HL-60 (cell line): ENCODE measurements at regions not wholly inside any gene's neighbourhood (a gene's known extent, or its start where the extent isn't known, plus 50 kb on each side); places are given as distances from the start of the nearest gene placed in this dataset.

Source experiments
- DNase-seq, 2 experiments: peaks; one replicate each; pipeline ENCODE4 v3.0.0-alpha.2; 2010 to 2020; ENCODE audit warnings: low read depth in 1 of 2, low spot score in 1 of 2
- H3K27ac ChIP-seq: fragments of 250-450 bp; sonication (Bioruptor Pico); replicated peaks from 2 replicates; pipeline ENCODE4 v1.5.1; 2020; ENCODE audit warnings: mild to moderate bottlenecking, moderate library complexity
- H3K27me3 ChIP-seq: fragments of 250-450 bp; sonication (Bioruptor Pico); 2 replicates; pipeline ENCODE4 v1.5.1; 2021; ENCODE audit warnings: mild to moderate bottlenecking, moderate library complexity; ENCODE audit not compliant: insufficient read depth, poor library complexity, severe bottlenecking
- H3K4me3 ChIP-seq: replicated peaks from 2 replicates; pipeline ENCODE4 v1.5.1; 2011; ENCODE audit warnings: mild to moderate bottlenecking, control low read depth, low read length; ENCODE audit not compliant: insufficient read depth
- CTCF ChIP-seq: IDR thresholded peaks from one replicate; pipeline ENCODE4 v1.5.1; 2011; ENCODE audit warnings: low read length, control low read depth, inconsistent platforms; ENCODE audit not compliant: insufficient read depth
- GABPA ChIP-seq: IDR thresholded peaks from 2 replicates; pipeline ENCODE4 v1.6.1; 2012; ENCODE audit warnings: low read depth
- POLR2AphosphoS5 ChIP-seq: IDR thresholded peaks from 2 replicates; pipeline ENCODE4 v1.6.1; 2012; ENCODE audit warnings: low read depth
- SPI1 ChIP-seq: IDR thresholded peaks from 2 replicates; pipeline ENCODE4 v1.6.1; 2012; ENCODE audit warnings: low read depth, mild to moderate bottlenecking, borderline replicate concordance
- TF ChIP-seq, protein P1 (sequence below): IDR thresholded peaks from 2 replicates; pipeline ENCODE4 v1.6.1; 2012; ENCODE audit warnings: low read depth; ENCODE audit not compliant: insufficient replicate concordance

GRCh38 chr12:93137656-93138612, 208.8 kb upstream of the EEA1 start:
- H3K4me3 ChIP-seq = no peak overlapping the region
- TF ChIP-seq SPI1 (no peak), POLR2AphosphoS5 (no peak), GABPA (no peak), CTCF (no peak)
- TF ChIP-seq, protein P1, sequence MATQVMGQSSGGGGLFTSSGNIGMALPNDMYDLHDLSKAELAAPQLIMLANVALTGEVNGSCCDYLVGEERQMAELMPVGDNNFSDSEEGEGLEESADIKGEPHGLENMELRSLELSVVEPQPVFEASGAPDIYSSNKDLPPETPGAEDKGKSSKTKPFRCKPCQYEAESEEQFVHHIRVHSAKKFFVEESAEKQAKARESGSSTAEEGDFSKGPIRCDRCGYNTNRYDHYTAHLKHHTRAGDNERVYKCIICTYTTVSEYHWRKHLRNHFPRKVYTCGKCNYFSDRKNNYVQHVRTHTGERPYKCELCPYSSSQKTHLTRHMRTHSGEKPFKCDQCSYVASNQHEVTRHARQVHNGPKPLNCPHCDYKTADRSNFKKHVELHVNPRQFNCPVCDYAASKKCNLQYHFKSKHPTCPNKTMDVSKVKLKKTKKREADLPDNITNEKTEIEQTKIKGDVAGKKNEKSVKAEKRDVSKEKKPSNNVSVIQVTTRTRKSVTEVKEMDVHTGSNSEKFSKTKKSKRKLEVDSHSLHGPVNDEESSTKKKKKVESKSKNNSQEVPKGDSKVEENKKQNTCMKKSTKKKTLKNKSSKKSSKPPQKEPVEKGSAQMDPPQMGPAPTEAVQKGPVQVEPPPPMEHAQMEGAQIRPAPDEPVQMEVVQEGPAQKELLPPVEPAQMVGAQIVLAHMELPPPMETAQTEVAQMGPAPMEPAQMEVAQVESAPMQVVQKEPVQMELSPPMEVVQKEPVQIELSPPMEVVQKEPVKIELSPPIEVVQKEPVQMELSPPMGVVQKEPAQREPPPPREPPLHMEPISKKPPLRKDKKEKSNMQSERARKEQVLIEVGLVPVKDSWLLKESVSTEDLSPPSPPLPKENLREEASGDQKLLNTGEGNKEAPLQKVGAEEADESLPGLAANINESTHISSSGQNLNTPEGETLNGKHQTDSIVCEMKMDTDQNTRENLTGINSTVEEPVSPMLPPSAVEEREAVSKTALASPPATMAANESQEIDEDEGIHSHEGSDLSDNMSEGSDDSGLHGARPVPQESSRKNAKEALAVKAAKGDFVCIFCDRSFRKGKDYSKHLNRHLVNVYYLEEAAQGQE = no peak
- DNase-seq = peak in 1 of 2 experiments; percentile 30
- H3K27ac ChIP-seq = peak overlapping the region; percentile 98
- no peaks in the 10 kb centered on the region for H3K27me3 ChIP-seq

GRCh38 chr12:93139028-93139665, 210.1 kb upstream of the EEA1 start:
- no peak overlapping the region for H3K4me3 ChIP-seq

GRCh38 chr12:93140325-93140724, 211.2 kb upstream of the EEA1 start:
- no peak for TF ChIP-seq GABPA
- TF ChIP-seq POLR2AphosphoS5 = no peak
- TF ChIP-seq SPI1 = no peak
- no peak for TF ChIP-seq CTCF
- TF ChIP-seq, protein P1 = no peak
- DNase-seq = no peak
- H3K4me3 ChIP-seq = no peak overlapping the region
- H3K27me3 ChIP-seq = no peaks in the 10 kb centered on the region
- peak overlapping the region; percentile 98 for H3K27ac ChIP-seq

More at GRCh38 chr12:93139028-93139665, 210.1 kb upstream of the EEA1 start:
- H3K27ac ChIP-seq = peak overlapping the region; percentile 98
- no peak for TF ChIP-seq POLR2AphosphoS5
- no peak for TF ChIP-seq GABPA
- TF ChIP-seq SPI1 = peak; percentile 11; the same call in 1 of the 2 replicates
- TF ChIP-seq, protein P1 = no peak
- DNase-seq = peak; percentile 87 to 93
- no peaks in the 10 kb centered on the region for H3K27me3 ChIP-seq
